Mucosa of stomach (tissue), 1 donor: ENCODE measurements at regions not wholly inside any gene's neighbourhood (a gene's known extent, or its start where the extent isn't known, plus 50 kb on each side); places are given as distances from the start of the nearest gene placed in this dataset.
"Not testable (repeated sequence)": the region's sequence is repeated elsewhere in the genome, so short reads cannot be mapped to it uniquely, and the experiment has no call there.

ENCODE experiments used
- H3K27me3 ChIP-seq: one replicate; pipeline ENCODE4 v1.7.0; 2013; ENCODE audit warnings: mild to moderate bottlenecking, low read length; ENCODE audit not compliant: control insufficient read depth, insufficient read depth
- H3K36me3 ChIP-seq: one replicate; pipeline ENCODE4 v1.7.0; 2013; ENCODE audit warnings: low read length; ENCODE audit not compliant: control insufficient read depth, insufficient read depth
- H3K4me1 ChIP-seq: one replicate; pipeline ENCODE4 v1.7.0; 2013; ENCODE audit warnings: mild to moderate bottlenecking, low read length; ENCODE audit not compliant: control insufficient read depth, insufficient read depth
- H3K4me3 ChIP-seq: one replicate; pipeline ENCODE4 v1.7.0; 2013; ENCODE audit warnings: low read length
- H3K9ac ChIP-seq: one replicate; pipeline ENCODE4 v1.7.0; 2013; ENCODE audit warnings: mild to moderate bottlenecking, low read length, moderate library complexity
- H3K9me3 ChIP-seq: one replicate; pipeline ENCODE4 v1.7.0; 2013; ENCODE audit warnings: mild to moderate bottlenecking, low read length, moderate library complexity; ENCODE audit not compliant: control insufficient read depth
- donor health status: Pancreatic carcinoma.

GRCh38 chr10:78096486-78096885, 62.8 kb downstream of the RPS24 start:
- H3K4me1 ChIP-seq, H3K27me3 ChIP-seq, H3K4me3 ChIP-seq, H3K9ac ChIP-seq, H3K36me3 ChIP-seq, H3K9me3 ChIP-seq: not testable (repeated sequence)

DNA sequence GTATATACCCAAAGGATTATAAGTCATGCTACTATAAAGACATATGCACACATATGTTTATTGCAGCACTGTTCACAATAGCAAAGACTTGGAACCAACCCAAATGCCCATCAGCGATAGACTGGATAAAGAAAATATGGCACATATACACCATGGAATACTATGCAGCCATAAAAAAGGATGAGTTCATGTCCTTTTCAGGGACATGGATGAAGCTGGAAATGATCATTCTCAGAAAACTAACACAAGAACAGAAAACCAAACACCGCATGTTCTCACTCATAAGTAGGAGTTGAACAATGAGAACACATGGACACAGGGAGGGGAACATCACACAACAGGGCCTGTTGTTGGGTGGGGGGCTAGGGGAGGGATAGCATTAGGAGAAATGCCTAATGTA, 68.9 kb downstream of the RPS24 start:
- H3K27me3 ChIP-seq, H3K9me3 ChIP-seq, H3K4me1 ChIP-seq, H3K4me3 ChIP-seq, H3K9ac ChIP-seq, H3K36me3 ChIP-seq: not testable (repeated sequence)

DNA sequence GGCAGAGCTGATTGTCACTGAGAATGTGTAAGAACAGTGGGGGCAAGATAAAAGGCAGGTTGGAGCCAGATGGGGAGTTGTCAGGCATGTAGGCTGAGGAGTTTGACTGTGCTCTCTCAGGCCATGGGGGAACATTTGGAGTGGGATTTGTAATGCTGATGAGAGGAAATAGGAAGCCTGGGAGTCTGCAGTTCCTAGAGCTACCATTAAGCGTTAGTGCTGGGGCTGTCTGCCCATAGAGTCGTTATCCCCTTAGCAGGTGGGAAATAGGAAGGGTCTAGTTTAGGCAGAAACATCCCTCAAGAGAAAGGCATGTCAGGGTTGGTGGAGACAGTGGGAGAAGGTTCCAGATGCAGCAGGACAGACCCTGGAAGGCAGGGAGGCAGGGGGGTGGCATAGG, 75.5 kb downstream of the RPS24 start:
- no peak overlapping the region for H3K4me3 ChIP-seq
- H3K27me3 ChIP-seq, result no peaks in the 10 kb centered on the region
- no peaks in the 10 kb centered on the region for H3K4me1 ChIP-seq
- no peak overlapping the region for H3K9ac ChIP-seq
- H3K9me3 ChIP-seq, result no peaks in the 10 kb centered on the region
- no peaks in the 10 kb centered on the region for H3K36me3 ChIP-seq

- Histone ChIP-seq H3K9me3 (no peaks in the 10 kb centered on the region), H3K27me3 (no peaks in the 10 kb centered on the region), H3K4me1 (no peaks in the 10 kb centered on the region), H3K4me3 (no peak overlapping the region), H3K36me3 (no peaks in the 10 kb centered on the region), H3K9ac (no peak overlapping the region)
Measured at GRCh38 chr10:78115135-78115853, 81.6 kb downstream of the RPS24 start.

DNA sequence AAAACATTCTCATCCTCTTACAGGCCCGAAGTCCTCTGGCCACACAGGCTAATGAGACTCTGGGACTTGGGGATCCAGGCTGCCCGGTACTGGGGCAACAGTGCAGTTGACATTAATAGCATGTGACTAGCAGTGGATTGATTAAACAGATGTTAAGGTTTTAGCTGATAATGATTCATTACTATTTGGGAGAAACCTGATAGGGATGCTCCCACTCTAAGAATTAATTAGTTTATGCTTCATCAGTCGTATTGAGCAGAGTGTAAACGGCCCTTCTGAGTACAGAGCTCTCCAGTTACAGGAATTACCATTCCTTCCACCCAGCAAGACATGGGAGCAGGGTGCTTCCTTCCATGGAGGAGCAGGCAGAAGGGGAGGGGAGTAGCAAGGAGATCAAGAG, 82.7 kb downstream of the RPS24 start:
- H3K9ac ChIP-seq, result no peak overlapping the region
- H3K36me3 ChIP-seq, result no peaks in the 10 kb centered on the region
- no peaks in the 10 kb centered on the region for H3K4me1 ChIP-seq
- no peaks in the 10 kb centered on the region for H3K9me3 ChIP-seq
- no peaks in the 10 kb centered on the region for H3K27me3 ChIP-seq
- no peak overlapping the region for H3K4me3 ChIP-seq

DNA sequence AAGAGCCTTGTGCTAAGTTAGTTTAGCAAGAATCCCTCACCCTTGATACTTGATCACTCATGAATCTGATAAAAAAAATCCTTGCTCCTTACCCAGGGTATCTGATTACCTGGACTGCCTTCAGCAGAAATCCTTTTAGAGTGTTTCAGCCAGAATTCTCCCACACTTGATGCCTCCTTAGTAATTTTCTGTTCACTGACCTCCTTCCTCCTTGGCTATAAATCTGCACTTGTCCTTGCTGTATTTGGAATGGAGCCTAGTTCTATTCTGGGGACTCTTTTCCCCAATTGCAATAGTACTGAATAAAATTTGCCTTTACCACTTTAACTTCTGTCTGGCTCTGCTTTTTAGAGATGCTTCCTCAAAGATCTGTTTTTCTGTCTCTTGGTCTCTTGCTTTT, 84.9 kb downstream of the RPS24 start:
- Histone ChIP-seq H3K9me3 (no peaks in the 10 kb centered on the region), H3K36me3 (no peaks in the 10 kb centered on the region), H3K4me1 (no peaks in the 10 kb centered on the region), H3K27me3 (no peaks in the 10 kb centered on the region), H3K9ac (no peak overlapping the region), H3K4me3 (no peak overlapping the region)

- no peak overlapping the region for H3K9ac ChIP-seq
Measured at GRCh38 chr10:78121801-78122200, 88.1 kb downstream of the RPS24 start.

DNA sequence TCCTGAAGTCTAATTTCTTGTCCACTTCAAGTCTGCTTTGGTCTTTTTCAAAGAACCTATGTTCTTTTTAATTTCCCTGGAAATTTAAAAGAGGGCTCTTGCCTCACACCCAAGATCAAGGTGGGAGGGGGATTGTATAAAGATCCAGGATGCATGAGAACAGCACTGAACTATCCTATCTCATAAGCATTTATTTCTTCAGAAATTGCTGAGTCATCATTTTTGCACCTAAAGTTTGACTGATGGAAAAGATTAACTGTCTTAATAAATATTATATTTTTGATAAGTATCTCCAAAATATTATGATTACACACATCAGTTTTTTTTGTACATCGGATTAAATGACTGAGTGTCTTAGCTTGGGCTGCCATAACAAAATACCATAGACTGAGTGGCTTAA, 90.5 kb downstream of the RPS24 start:
- Histone ChIP-seq H3K27me3 (no peaks in the 10 kb centered on the region), H3K9ac (no peak overlapping the region), H3K36me3 (no peaks in the 10 kb centered on the region), H3K9me3 (no peaks in the 10 kb centered on the region), H3K4me3 (no peak overlapping the region), H3K4me1 (no peaks in the 10 kb centered on the region)

More at GRCh38 chr10:78121801-78122200, 88.1 kb downstream of the RPS24 start:
- no peaks in the 10 kb centered on the region for H3K9me3 ChIP-seq
- H3K36me3 ChIP-seq, result no peaks in the 10 kb centered on the region
- no peaks in the 10 kb centered on the region for H3K4me1 ChIP-seq
- H3K27me3 ChIP-seq, result no peaks in the 10 kb centered on the region
- H3K4me3 ChIP-seq, result no peak overlapping the region

- Histone ChIP-seq H3K4me3 (no peak overlapping the region), H3K9ac (no peak overlapping the region), H3K9me3 (no peaks in the 10 kb centered on the region), H3K4me1 (no peaks in the 10 kb centered on the region), H3K36me3 (no peaks in the 10 kb centered on the region), H3K27me3 (no peaks in the 10 kb centered on the region)
Measured at GRCh38 chr10:78129211-78129610, 95.5 kb downstream of the RPS24 start.

- H3K4me1 ChIP-seq, result no peaks in the 10 kb centered on the region
- no peaks in the 10 kb centered on the region for H3K36me3 ChIP-seq
- H3K27me3 ChIP-seq, result no peaks in the 10 kb centered on the region
- H3K4me3 ChIP-seq, result no peak overlapping the region
- H3K9me3 ChIP-seq, result no peaks in the 10 kb centered on the region
- H3K9ac ChIP-seq, result no peak overlapping the region
Measured at GRCh38 chr10:78130966-78131710, 97.5 kb downstream of the RPS24 start.

DNA sequence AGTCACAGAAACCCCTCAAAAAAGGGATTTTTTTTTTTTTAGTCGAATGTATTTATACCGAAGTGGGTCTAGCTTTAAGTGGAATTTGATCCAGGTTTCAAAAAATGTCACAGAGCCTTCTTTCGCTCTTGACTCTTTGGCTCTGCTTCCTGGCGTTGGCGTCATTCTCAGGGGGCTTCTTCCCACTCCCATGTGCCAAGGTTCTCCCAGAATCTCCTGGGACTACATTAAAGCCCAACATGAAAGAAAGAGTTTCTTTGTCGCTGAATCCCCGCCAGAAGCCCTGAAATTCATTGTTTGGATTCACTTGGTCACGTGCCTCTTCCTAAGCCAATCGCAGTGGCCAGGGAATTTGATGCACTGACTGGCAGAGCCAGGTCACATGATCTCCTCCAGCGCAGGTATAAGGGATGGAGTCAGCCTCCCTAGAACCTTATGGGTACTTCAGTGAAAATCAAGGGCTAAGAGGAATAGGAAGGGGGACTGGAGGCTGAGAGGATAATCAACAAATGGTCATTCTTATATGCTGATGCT, 101.2 kb downstream of the RPS24 start:
- H3K9ac ChIP-seq, result no peak overlapping the region
- no peak overlapping the region for H3K4me3 ChIP-seq
- no peaks in the 10 kb centered on the region for H3K4me1 ChIP-seq
- no peaks in the 10 kb centered on the region for H3K9me3 ChIP-seq
- peaks cover 3% of the 10 kb centered on the region for H3K27me3 ChIP-seq
- no peaks in the 10 kb centered on the region for H3K36me3 ChIP-seq

DNA sequence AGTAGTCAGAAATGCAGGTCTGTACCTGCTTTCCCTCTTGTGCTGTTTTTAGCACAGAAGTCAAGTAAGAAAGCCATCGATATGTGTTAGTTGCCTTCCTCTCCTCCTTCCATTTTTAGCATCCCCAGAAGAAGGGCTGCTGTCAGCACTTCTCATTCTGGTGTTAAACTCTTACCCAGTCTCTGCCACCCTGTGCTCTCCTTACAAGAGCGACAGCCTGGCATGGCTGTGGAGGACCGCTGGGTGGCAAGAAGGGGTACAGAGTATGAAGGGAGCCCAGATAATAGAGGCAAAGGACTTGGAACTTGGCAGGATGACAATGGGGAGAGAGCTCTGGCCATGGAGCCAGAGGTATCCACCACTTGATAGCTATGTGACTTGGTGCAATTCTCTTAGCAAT, 103.5 kb downstream of the RPS24 start:
- H3K9ac ChIP-seq, result no peak overlapping the region
- H3K9me3 ChIP-seq, result no peaks in the 10 kb centered on the region
- H3K4me3 ChIP-seq, result no peak overlapping the region
- H3K4me1 ChIP-seq, result no peaks in the 10 kb centered on the region
- peaks cover 3% of the 10 kb centered on the region for H3K27me3 ChIP-seq
- H3K36me3 ChIP-seq, result no peaks in the 10 kb centered on the region
